ENCODE measurements at regions not wholly inside any gene's neighbourhood (a gene's known extent, or its start where the extent isn't known, plus 50 kb on each side); places are given as distances from the start of the nearest gene placed in this dataset.
"Not testable (repeated sequence)": the region's sequence is repeated elsewhere in the genome, so short reads cannot be mapped to it uniquely, and the experiment has no call there.

DNA sequence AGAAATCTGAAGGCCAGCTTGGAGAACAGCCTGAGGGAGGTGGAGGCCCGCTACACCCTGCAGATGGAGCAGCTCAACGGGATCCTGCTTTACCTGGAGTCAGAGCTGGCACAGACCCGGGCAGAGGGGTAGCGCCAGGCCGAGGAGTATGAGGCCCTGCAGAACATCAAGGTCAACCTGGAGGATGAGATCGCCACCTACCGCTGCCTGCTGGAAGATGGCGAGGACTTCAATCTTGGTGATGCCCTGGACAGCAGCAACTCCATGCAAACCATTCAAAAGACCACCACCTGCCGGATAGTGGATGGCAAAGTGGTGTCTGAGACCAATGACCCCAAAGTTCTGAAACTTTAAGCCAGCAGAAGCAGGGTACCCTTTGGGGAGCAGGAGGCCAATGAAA, 318.4 kb downstream of the ZFHX3 start:
- not testable (repeated sequence) for H3K4me1 ChIP-seq (ENCODE audit: insufficient read depth, low read length); H3K27me3 ChIP-seq (ENCODE audit: insufficient read depth, low read length); H3K36me3 ChIP-seq (ENCODE audit: insufficient read depth, low read length); H2AFZ ChIP-seq (ENCODE audit: low read depth, low read length); H3K9me3 ChIP-seq (ENCODE audit: low read length); H3K4me3 ChIP-seq (ENCODE audit: low read length)

DNA sequence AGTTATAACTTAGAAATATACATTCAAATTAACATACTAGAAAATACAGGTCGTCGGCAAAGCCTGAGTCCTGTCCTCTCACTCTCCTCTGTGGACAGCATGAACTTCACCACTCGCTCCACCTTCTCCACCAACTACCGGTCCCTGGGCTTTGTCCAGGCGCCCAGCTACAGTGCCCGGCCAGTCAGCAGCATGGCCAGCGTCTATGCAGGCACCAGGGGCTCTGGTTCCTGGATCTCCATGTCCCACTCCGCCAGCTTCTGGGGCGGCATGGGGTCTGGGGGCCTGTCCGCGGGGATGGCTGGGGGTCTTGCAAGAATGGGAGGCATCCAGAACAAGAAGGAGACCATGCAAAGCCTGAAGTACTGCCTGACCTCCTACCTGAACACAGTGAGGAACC, 319.4 kb downstream of the ZFHX3 start:
- Histone ChIP-seq H2AFZ (ENCODE audit: low read depth, low read length) (no peak overlapping the region), H3K4me3 (ENCODE audit: low read length) (no peak overlapping the region), H3K27me3 (ENCODE audit: insufficient read depth, low read length) (no peaks in the 10 kb centered on the region), H3K36me3 (ENCODE audit: insufficient read depth, low read length) (peaks cover 3% of the 10 kb centered on the region), H3K9me3 (ENCODE audit: low read length) (peaks cover 5% of the 10 kb centered on the region), H3K4me1 (ENCODE audit: insufficient read depth, low read length) (peaks cover 5% of the 10 kb centered on the region)

DNA sequence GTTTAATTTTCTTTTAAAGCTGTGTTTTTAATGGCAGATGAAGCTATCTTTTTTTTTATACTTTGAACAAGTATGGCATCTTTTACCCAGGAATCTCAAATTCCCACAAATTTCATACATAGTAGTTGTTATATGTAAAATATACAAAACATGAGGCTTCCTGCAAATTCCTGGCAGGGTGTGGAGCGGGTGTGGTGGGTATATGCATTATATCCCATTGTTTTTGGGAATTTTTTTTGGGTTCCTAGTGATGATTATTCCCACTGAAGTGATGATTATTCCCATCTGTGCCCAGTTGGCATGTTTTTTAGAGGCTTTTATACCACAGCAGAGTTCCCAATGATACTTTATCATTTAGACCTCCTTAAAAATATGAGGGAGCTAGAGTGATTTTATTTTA, 320.4 kb downstream of the ZFHX3 start:
- Histone ChIP-seq H3K36me3 (ENCODE audit: insufficient read depth, low read length) (peaks cover 3% of the 10 kb centered on the region), H3K27me3 (ENCODE audit: insufficient read depth, low read length) (no peaks in the 10 kb centered on the region), H2AFZ (ENCODE audit: low read depth, low read length) (no peak overlapping the region), H3K9me3 (ENCODE audit: low read length) (peaks cover 5% of the 10 kb centered on the region), H3K4me1 (ENCODE audit: insufficient read depth, low read length) (peaks cover 14% of the 10 kb centered on the region), H3K4me3 (ENCODE audit: low read length) (no peak overlapping the region)

DNA sequence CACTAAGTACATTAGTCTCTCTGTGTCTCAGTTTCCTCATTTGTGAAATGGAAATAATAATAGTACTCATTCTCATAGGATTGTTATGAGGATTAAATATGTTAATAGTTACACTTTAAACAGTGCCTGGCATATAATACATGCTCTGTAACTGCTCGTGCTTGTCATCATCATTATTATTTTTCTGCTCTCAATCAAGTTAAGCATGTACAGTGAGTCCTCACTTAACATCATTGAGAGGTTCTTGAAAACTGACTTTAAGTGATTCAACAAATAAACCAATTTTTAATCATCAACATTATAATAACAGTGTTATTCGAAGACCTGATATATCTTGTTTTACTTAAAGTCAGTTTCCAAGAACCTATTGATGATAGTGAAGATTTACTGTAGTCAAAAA, 322.3 kb downstream of the ZFHX3 start:
- H3K4me3 ChIP-seq (ENCODE audit: low read length) = no peak overlapping the region
- no peaks in the 10 kb centered on the region for H3K27me3 ChIP-seq (ENCODE audit: insufficient read depth, low read length)
- H3K4me1 ChIP-seq (ENCODE audit: insufficient read depth, low read length) = peaks cover 21% of the 10 kb centered on the region
- H3K36me3 ChIP-seq (ENCODE audit: insufficient read depth, low read length) = peaks cover 3% of the 10 kb centered on the region
- H3K9me3 ChIP-seq (ENCODE audit: low read length) = peaks cover 5% of the 10 kb centered on the region
- H2AFZ ChIP-seq (ENCODE audit: low read depth, low read length) = no peak overlapping the region

DNA sequence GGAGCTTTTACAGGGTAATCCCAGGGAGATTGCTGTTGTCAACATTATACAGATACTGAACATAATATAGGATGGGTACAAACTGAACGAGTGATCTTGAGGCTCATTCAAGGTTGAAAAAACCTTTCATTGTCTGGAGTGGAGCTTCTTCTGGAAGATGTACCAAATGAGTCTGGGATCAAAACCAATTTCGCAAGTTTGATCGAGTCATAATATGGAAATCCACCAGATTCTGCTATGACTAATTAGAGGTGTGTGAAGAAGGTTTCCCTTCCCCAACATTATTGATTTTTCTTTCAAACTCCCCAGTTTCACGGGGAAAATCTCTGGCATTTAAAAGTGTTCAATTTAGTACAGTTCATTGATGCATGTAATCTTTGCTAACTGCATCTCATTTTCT, 324.1 kb downstream of the ZFHX3 start:
- H3K4me1 ChIP-seq (ENCODE audit: insufficient read depth, low read length) = peaks cover 21% of the 10 kb centered on the region
- H3K4me3 ChIP-seq (ENCODE audit: low read length) = no peak overlapping the region
- no peaks in the 10 kb centered on the region for H3K27me3 ChIP-seq (ENCODE audit: insufficient read depth, low read length)
- H2AFZ ChIP-seq (ENCODE audit: low read depth, low read length) = no peak overlapping the region
- H3K36me3 ChIP-seq (ENCODE audit: insufficient read depth, low read length) = peaks cover 2% of the 10 kb centered on the region
- no peaks in the 10 kb centered on the region for H3K9me3 ChIP-seq (ENCODE audit: low read length)

DNA sequence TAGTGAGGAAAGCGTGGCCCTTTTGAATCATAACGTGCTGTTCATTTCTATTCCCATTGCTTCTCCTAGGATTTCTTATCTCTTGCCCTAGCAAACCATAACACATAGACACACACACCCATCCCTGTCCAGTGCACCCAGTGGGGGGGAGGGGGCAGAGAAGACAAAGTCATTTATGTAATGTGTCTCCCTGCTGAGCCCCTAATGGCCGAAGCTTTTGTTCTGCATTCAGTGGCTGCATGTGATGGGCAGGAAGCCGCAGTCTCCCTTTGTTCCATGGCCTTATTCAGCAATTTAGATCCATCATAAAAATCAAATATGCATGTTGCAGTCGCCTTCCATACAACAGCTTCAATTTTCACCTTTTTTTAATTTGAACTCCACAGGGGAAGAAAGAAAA, 325.4 kb downstream of the ZFHX3 start:
- H3K36me3 ChIP-seq (ENCODE audit: insufficient read depth, low read length) = no peaks in the 10 kb centered on the region
- H3K27me3 ChIP-seq (ENCODE audit: insufficient read depth, low read length) = no peaks in the 10 kb centered on the region
- peaks cover 21% of the 10 kb centered on the region for H3K4me1 ChIP-seq (ENCODE audit: insufficient read depth, low read length)
- no peaks in the 10 kb centered on the region for H3K9me3 ChIP-seq (ENCODE audit: low read length)
- H2AFZ ChIP-seq (ENCODE audit: low read depth, low read length) = peak overlapping the region; percentile 11
- H3K4me3 ChIP-seq (ENCODE audit: low read length) = no peak overlapping the region

DNA sequence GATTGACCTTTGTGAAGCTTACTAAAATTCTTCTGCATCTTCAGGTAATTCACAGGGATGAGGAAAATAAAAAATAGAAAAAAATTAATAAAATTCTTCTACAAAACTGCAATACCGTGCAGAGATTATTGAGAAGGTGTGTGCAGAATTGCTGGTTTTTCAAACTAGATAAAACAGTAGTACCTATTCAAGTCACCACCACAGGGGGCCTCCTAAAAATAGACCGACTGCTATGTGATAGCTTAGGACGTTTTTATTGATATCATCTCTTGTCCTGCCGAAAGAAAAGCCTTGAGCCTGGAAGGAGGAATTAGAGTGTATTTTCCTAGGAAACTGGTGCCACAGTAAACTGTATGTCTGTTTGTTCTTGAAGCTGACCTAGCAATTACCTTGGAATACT, 325.9 kb downstream of the ZFHX3 start:
- no peak overlapping the region for H2AFZ ChIP-seq (ENCODE audit: low read depth, low read length)

DNA sequence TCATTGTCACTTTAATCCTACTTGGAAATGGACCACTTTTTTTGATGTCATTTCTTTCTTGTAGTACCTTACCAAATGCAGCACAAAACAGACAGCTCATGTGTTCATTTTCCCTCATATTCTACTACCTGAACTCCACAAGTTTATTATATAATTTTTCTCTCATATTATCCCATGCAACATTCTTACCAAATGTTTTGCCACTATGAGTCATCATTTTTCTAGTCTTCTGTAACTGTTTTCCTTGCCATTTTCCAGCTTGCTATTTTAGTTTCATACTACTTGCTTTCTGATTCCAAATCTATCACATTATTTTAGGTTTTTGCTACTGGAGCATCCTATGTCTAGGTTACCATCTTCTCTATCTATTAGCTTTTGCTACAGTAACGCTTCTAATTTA, 332.7 kb downstream of the ZFHX3 start:
- no peaks in the 10 kb centered on the region for H3K4me1 ChIP-seq (ENCODE audit: insufficient read depth, low read length)

More for the DNA sequence above, 325.9 kb downstream of the ZFHX3 start:
- no peaks in the 10 kb centered on the region for H3K27me3 ChIP-seq (ENCODE audit: insufficient read depth, low read length)
- no peaks in the 10 kb centered on the region for H3K9me3 ChIP-seq (ENCODE audit: low read length)
- H3K4me3 ChIP-seq (ENCODE audit: low read length) = no peak overlapping the region
- no peaks in the 10 kb centered on the region for H3K36me3 ChIP-seq (ENCODE audit: insufficient read depth, low read length)
- H3K4me1 ChIP-seq (ENCODE audit: insufficient read depth, low read length) = peaks cover 21% of the 10 kb centered on the region

DNA sequence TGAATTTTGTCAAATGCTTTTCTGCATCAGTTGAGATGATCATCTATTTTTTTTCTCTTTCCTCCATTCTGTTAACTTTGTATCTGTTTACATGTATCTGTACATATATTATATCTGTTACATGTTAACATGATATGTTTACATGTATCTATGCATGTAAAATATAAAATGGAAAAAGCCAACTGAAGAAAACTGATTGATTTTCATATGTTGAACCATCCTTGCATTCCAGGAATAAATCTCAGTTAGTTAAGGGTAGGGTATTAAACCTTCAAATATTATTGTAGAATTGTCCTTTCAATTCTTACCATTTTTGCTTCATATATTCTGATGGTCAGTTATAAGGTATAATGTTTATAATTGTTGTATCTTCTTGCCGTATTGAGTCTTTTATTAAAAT, 336.1 kb downstream of the ZFHX3 start:
- peaks cover 12% of the 10 kb centered on the region for H3K9me3 ChIP-seq (ENCODE audit: low read length)
- peaks cover 8% of the 10 kb centered on the region for H3K36me3 ChIP-seq (ENCODE audit: insufficient read depth, low read length)
- H3K4me1 ChIP-seq (ENCODE audit: insufficient read depth, low read length) = no peaks in the 10 kb centered on the region
- no peaks in the 10 kb centered on the region for H3K27me3 ChIP-seq (ENCODE audit: insufficient read depth, low read length)
- H2AFZ ChIP-seq (ENCODE audit: low read depth, low read length) = no peak overlapping the region
- H3K4me3 ChIP-seq (ENCODE audit: low read length) = no peak overlapping the region

More for the DNA sequence above, 332.7 kb downstream of the ZFHX3 start:
- no peaks in the 10 kb centered on the region for H3K27me3 ChIP-seq (ENCODE audit: insufficient read depth, low read length)
- H3K9me3 ChIP-seq (ENCODE audit: low read length) = peaks cover 9% of the 10 kb centered on the region
- peaks cover 8% of the 10 kb centered on the region for H3K36me3 ChIP-seq (ENCODE audit: insufficient read depth, low read length)
- no peak overlapping the region for H2AFZ ChIP-seq (ENCODE audit: low read depth, low read length)
- no peak overlapping the region for H3K4me3 ChIP-seq (ENCODE audit: low read length)

DNA sequence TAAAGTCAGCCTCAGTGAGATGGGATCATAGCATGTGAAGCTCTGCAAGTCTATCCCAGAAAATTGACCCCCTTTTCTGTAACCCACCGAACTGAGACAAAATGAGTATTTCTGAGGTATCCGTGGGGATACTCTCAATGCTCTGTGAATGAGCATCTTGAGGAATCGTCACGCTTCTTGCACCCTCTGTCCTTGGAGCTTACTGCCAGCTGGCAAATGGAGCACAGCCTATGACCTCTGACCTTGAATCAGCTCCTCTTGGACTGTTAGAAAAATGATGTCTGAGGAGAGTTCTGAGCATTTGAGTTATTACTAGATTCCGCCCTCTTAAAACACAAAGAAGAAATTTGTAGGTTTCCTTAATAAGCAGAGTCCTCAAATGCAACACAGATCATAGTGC, 342.1 kb downstream of the ZFHX3 start:
- H3K4me3 ChIP-seq (ENCODE audit: low read length) = no peak overlapping the region
- H3K36me3 ChIP-seq (ENCODE audit: insufficient read depth, low read length) = no peaks in the 10 kb centered on the region
- H3K9me3 ChIP-seq (ENCODE audit: low read length) = peaks cover 6% of the 10 kb centered on the region
- no peak overlapping the region for H2AFZ ChIP-seq (ENCODE audit: low read depth, low read length)
- no peaks in the 10 kb centered on the region for H3K27me3 ChIP-seq (ENCODE audit: insufficient read depth, low read length)
- H3K4me1 ChIP-seq (ENCODE audit: insufficient read depth, low read length) = peaks cover 5% of the 10 kb centered on the region

DNA sequence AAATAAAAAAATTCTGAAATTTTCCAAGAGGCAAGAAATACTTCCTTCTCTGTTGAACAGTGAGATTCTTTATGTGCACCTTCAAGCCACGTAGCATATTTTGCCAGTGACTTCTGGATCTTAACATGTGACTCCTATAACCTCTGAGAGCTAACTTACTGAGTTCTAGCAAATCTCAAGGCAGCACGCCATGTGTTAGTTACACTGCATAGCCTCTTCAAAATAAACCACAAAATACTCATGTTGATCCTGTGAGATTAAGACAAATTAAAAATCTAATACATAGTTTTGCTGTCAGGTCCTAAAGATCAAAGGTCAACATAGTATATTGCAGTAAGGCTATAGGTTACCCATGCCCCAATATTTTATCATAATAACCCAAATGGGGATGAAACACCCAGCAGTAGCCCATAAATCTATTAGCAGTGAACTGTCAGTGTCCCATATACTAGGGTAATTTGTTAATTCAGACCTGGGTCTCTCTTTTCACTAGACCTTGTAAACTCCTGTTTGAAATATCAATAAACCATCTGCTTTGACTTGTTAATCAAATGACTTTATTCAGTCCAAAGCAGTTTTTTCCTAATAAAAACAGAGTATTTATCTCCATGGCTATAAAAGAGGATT, 343.1 kb downstream of the ZFHX3 start:
- Histone ChIP-seq H3K36me3 (ENCODE audit: insufficient read depth, low read length) (no peaks in the 10 kb centered on the region), H3K4me3 (ENCODE audit: low read length) (no peak overlapping the region), H3K4me1 (ENCODE audit: insufficient read depth, low read length) (peaks cover 5% of the 10 kb centered on the region), H3K27me3 (ENCODE audit: insufficient read depth, low read length) (no peaks in the 10 kb centered on the region), H2AFZ (ENCODE audit: low read depth, low read length) (no peak overlapping the region), H3K9me3 (ENCODE audit: low read length) (peaks cover 3% of the 10 kb centered on the region)

DNA sequence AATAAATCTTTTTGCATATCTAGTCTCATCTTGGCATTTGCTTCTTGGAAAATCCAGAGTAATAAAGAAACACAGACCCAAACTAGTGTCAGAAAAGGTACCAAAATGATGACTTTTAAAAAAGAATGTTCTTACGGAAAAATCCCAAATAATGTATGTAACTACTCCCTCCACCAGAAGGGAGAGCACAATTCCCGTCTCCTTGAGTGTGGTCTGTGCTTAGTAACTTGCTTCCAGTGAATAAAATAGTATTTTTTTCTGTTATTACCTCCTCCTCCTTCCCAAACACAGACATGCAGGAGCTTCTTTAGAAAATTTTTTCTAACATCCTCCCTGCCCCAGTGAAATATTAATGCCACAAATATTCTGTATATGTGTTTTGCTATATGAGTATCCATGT, 358.1 kb downstream of the ZFHX3 start:
- no peaks in the 10 kb centered on the region for H3K36me3 ChIP-seq (ENCODE audit: insufficient read depth, low read length)
- no peak overlapping the region for H3K4me3 ChIP-seq (ENCODE audit: low read length)
- H3K9me3 ChIP-seq (ENCODE audit: low read length) = peaks cover 2% of the 10 kb centered on the region
- no peak overlapping the region for H2AFZ ChIP-seq (ENCODE audit: low read depth, low read length)
- H3K27me3 ChIP-seq (ENCODE audit: insufficient read depth, low read length) = no peaks in the 10 kb centered on the region
- no peaks in the 10 kb centered on the region for H3K4me1 ChIP-seq (ENCODE audit: insufficient read depth, low read length)

DNA sequence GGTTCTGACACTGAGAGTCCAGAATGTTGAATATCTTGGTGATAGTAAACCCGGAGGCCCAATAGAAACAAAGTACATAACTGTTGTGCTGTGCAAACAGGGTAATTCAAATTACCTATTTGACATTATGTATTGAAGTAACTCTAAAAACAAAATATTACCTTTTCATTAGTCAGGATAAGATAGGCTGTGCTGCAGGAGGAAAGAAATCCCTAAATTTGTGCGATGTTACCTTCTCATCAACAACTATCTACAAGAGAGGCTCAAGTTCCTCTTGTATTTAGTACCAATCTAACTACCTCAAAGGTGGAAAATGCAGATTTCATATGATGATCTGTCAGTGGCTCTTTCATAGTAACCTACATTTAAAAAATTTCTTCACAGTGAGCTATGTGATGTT, 367.2 kb downstream of the ZFHX3 start:
- no peaks in the 10 kb centered on the region for H3K27me3 ChIP-seq (ENCODE audit: insufficient read depth, low read length)

DNA sequence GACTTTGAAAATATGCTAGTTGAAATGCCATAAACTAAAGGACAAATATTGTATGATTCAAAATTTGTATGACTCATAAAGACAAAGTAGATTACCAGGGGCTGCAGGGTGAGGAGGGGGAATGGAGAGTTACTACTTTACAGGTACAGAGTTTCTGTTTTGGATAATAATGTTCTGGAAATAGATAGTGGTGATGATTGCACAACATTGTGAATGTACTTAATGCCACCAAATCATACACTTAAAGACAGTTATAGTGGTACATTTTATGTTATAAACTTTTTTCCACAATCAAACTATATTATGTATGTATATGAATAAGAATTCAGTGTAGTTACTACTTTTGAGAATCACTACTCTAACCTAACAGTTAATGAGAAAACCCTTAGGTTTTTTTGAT, 368.1 kb downstream of the ZFHX3 start:
- H3K4me1 ChIP-seq (ENCODE audit: insufficient read depth, low read length) = no peaks in the 10 kb centered on the region
- H3K36me3 ChIP-seq (ENCODE audit: insufficient read depth, low read length) = peaks cover 4% of the 10 kb centered on the region
- no peaks in the 10 kb centered on the region for H3K27me3 ChIP-seq (ENCODE audit: insufficient read depth, low read length)
- H3K4me3 ChIP-seq (ENCODE audit: low read length) = no peak overlapping the region
- H2AFZ ChIP-seq (ENCODE audit: low read depth, low read length) = no peak overlapping the region
- peaks cover 2% of the 10 kb centered on the region for H3K9me3 ChIP-seq (ENCODE audit: low read length)

More for the DNA sequence above, 367.2 kb downstream of the ZFHX3 start:
- Histone ChIP-seq H3K4me3 (ENCODE audit: low read length) (no peak overlapping the region), H3K36me3 (ENCODE audit: insufficient read depth, low read length) (peaks cover 4% of the 10 kb centered on the region), H3K4me1 (ENCODE audit: insufficient read depth, low read length) (no peaks in the 10 kb centered on the region), H3K9me3 (ENCODE audit: low read length) (peaks cover 2% of the 10 kb centered on the region), H2AFZ (ENCODE audit: low read depth, low read length) (no peak overlapping the region)
